Stimulated activated CD4-positive, alpha-beta T cell treated with anti-CD3 and anti-CD28 coated beads, TNF-alpha, amount 100 ng/mL, for 24 hours (primary cell): ENCODE measurements at regions not wholly inside any gene's neighbourhood (a gene's known extent, or its start where the extent isn't known, plus 50 kb on each side); places are given as distances from the start of the nearest gene placed in this dataset.

ENCODE experiments used
- DNase-seq, 3 experiments: peaks; one replicate each; pipeline ENCODE4 v3.0.0-alpha.2; 2020; ENCODE audit warnings: low read depth in 3 of 3

GRCh38 chr14:86626530-86626929 is 1096.6 kb downstream of the FLRT2 start:
- no peak for DNase-seq

- DNase-seq: no peak
Observed at GRCh38 chr14:86625637-86626036, 1095.7 kb downstream of the FLRT2 start.

- DNase-seq: no peak
Observed at GRCh38 chr14:86619726-86620125, 1089.8 kb downstream of the FLRT2 start.

GRCh38 chr14:86613786-86614185 is 1083.8 kb downstream of the FLRT2 start:
- DNase-seq: no peak

DNA sequence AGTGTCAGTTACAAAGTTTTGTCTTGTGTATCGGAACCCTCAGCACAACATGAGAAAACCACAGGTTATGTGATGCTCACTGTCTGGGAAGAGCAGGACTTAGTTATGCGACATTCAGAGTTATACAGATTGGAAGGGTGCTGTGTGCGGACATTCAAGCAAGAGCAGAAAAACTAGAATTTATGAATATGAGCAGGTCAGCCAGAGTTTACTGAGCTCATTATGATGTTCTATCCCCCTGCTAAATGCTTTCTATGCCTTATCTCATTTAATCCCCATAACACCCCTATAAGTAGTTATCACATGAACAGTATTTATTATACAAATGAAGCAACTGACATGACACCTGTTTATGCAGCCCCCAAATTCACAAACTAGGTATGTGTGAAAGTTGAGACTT is 1083.2 kb downstream of the FLRT2 start:
- DNase-seq: no peak

GRCh38 chr14:86604561-86604960 is 1074.6 kb downstream of the FLRT2 start:
- no peak for DNase-seq

GRCh38 chr14:86602263-86602662 is 1072.3 kb downstream of the FLRT2 start:
- DNase-seq: no peak

DNA sequence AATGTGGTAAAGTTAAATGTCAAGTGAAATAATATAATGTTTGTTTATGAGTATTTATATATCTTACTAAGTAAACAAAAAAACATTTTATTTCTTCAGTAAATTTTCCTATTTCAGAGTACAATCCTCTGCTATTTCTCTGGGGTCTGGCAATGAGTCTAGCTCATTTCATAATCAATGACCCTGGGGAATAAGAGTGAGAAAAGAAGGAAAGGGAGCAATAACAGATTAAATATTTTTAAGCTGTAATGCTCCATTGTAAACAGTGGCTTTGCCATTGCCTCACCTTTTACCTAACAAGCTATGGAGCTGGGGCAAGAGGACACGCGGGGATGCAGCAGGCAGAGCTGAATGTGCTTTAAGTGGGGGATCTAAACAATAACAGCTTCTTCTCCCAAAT is 1071.9 kb downstream of the FLRT2 start:
- no peak for DNase-seq

DNA sequence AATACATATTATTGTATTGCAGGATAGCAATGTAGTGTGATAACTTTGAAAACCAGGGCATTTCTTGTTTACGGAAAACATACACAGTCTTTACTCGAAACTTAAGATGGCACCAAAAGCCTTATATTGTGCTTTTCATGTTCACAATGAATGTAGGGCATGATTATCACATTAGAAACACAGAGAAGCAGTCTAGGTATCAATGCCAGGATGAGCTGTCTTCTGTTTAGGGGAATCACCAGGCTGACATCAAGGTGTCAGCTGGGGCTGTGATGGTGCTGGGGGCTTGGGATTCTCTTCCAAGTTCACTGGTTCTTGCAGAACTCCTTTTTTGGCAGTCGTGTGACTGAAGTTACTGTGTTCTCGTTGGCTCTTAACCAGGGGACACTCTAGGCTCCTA is 1067.3 kb downstream of the FLRT2 start:
- no peak for DNase-seq

DNA sequence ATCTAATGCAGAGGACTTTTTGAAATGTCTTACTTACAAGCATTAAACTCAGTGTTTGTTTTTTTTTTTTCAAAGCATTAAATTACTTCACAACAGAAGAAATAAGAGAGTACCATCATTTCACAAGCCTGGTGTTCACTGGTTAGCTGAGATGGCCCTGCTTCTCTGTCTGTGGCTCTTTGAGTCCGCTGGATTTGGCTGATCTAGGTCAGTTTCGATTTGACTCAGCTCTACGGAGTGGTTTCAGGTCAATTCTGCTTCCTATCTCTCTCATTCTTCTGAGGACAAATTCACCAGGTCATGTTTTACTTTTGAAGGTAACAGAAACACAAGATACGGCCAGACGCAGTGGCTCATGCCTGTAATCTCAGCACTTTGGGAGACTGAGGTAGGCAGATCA is 1066.1 kb downstream of the FLRT2 start:
- DNase-seq: no peak

- no peak for DNase-seq
Observed at GRCh38 chr14:86575141-86575540, 1045.2 kb downstream of the FLRT2 start.

DNA sequence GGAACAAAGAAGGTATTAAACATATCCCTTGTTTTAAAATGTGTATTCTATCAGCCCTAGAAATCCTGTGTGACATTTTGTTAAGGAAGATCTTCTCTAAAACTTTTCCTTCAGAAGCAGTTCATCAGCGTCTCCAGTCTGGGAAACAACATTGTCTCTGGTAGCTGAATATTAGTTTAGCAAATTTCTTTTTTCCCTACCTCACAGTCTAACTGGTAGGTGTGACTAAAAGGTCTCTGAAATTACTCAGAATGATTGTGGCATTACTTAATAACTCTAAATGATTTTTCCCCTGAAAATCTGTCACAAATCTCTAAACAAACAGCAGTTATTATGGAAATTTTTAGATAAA is 1044.8 kb downstream of the FLRT2 start:
- no peak for DNase-seq

GRCh38 chr14:86574051-86574777 is 1044.3 kb downstream of the FLRT2 start:
- DNase-seq: no peak

GRCh38 chr14:86570371-86570770 is 1040.4 kb downstream of the FLRT2 start:
- no peak for DNase-seq

DNA sequence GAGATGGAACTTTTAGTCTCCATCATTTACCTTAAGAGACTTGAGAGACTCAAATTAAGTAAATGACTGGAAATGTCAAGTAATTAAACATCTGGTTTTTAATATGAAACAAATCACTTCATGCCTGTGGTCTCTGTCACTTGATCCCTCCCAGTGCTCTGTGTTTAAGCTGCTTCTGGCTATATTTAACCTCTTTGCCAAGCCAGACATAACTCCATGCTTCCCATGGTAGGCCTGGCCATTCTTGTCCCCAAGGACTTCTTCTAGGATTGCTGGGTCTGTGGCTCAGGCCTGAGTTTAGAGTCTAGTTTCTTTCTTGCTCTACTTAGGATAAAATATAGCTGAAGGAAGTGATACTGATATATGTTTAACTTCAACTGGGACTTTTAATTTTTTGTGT is 1013.6 kb downstream of the FLRT2 start:
- DNase-seq: no peak

- DNase-seq: no peak
Observed at GRCh38 chr14:86541972-86542371, 1012.0 kb downstream of the FLRT2 start.

GRCh38 chr14:86540636-86541247 is 1010.8 kb downstream of the FLRT2 start:
- no peak for DNase-seq

- no peak for DNase-seq
Observed at GRCh38 chr14:86539361-86540070, 1009.6 kb downstream of the FLRT2 start.

DNA sequence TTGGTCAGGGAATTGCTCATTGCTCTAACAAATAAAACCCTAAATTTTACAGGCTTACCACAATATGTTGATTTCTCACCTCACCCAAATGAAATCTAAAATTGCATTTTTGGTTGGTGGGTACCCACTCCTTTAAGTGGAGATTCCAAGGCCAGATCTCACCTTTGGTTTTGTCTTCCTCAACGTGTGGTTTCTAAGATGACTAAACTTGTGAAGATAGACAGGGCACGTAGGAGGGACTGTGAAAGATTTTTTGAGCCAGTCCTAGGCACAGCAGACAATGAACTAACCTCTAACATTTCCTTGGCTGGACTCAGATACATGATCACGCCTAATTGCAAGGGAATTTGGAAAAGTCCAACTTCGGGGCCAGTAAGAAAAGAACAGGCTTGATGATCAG is 1003.9 kb downstream of the FLRT2 start:
- no peak for DNase-seq

GRCh38 chr14:86532219-86532618 is 1002.3 kb downstream of the FLRT2 start:
- no peak for DNase-seq

DNA sequence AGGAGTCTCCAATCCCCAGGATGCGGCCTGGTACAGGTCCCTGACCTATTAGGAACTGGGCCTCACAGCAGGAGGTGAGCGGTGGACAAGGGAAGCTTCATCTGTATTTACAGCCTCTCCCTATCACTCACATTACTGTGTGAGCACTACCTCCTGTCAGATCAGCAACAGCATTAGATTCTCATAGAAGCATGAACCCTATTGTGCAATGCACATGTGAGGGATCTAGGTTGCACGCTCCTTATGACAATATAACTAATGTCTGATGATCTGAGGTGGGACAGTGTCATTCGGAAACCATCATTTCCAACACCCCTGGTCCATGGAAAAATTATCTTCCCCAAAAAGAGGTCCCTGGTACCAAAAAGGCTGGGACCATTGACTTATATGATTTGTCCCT is 1000.5 kb downstream of the FLRT2 start:
- DNase-seq: no peak

DNA sequence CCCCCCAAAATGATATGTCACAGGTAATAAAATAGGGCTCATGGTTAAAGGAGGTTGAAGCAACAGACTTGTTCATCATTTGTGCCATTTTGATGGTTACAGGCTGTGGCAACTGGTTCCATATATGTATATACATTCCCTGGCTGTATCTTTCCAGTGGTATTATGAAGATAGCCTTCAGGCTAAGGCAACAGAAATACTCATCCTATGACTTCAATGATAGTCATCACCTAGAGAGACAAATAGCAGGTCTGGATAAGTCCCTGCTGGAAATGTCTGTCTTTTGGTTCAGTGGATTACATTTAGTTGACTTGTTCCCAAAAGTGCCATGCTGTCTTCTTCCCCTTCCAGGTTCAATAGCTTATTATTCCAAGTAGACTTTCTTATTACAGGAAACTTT is 997.4 kb downstream of the FLRT2 start:
- no peak for DNase-seq

DNA sequence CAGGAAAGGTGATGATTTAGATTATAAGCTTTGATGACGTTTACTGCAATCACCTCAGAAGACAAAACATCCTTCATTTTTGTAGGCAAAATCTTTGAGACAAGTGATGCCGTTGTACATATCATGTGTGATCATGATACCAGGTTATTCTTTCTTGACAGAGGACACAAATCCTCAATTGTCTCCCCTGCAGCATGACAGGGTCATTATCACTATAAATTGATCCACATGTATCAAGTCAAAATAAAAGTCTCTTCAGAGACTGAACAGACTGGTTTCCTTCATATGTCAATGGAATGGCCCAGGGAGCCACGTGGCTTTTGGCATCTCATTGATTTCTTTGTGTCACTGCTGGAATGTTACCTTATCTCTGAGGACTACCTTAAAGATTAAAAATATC is 995.7 kb downstream of the FLRT2 start:
- DNase-seq: no peak
